NCI-H2196 treated with DMSO at 0.1 percent for 48 hours (cell line): ENCODE measurements at regions not wholly inside any gene's neighbourhood (a gene's known extent, or its start where the extent isn't known, plus 50 kb on each side); places are given as distances from the start of the nearest gene placed in this dataset.
"Not testable (repeated sequence)": the region's sequence is repeated elsewhere in the genome, so short reads cannot be mapped to it uniquely, and the experiment has no call there.

ENCODE experiments used
- DNase-seq: peaks from one replicate; lab custom pipeline; 2025; ENCODE audit not compliant: unreplicated experiment; lab: John Stamatoyannopoulos, UW

DNA sequence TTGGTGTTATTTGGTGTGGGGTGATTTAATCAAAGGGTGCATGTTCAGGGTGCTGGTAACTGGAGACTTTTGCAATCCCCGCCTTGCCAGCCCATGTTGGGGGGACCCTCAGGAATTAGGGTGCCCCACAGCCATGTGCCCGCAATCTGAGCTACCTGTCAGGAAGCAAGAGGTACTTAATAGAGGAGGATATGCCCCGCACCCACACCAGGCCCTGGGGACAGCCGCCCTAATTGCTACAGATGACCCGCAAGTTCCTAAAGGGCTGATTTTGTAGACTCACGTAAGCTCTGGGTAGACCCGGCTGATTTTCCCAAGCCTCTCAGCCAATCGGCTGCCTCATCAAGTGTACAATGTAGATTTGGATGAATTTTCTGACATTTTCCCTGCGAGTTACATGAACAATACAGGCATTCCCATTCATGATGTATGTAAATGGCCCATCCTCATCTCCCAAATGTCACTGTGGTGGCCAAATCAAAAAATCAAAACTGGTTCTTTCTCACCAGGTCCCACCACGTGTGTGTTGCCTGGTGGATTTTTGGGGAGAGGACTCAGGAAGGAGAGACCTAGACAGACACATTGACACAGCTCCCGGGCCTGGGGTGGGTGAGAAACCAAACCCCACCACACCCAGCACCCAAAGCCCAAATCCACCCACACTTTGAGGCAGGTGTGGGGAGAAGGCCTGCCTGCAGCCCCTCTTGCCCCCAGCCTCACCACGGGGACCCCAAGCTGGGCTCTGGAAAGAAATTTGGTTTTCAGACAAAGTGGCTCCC, 119.2 kb upstream of the SPACA7 start:
- no peak for DNase-seq

DNA sequence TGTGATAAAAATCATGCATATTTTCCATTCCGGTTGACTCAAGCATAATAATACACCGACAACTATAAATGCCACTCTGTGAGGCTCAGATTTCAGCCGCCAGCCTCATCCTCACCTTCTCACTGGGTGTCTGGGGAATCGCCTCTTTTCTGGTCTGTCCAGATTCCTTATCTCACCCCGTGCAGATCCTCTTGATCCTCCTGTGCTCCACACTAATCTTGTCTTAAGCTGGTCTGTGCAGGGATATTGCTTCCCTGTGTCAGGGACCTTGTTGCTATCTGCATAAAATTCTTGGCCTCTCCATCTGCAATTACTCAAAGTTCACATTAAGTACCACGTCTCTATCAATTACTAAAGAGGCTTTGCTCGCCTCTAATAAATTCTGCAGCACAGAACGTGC, 116.6 kb upstream of the SPACA7 start:
- no peak for DNase-seq

DNA sequence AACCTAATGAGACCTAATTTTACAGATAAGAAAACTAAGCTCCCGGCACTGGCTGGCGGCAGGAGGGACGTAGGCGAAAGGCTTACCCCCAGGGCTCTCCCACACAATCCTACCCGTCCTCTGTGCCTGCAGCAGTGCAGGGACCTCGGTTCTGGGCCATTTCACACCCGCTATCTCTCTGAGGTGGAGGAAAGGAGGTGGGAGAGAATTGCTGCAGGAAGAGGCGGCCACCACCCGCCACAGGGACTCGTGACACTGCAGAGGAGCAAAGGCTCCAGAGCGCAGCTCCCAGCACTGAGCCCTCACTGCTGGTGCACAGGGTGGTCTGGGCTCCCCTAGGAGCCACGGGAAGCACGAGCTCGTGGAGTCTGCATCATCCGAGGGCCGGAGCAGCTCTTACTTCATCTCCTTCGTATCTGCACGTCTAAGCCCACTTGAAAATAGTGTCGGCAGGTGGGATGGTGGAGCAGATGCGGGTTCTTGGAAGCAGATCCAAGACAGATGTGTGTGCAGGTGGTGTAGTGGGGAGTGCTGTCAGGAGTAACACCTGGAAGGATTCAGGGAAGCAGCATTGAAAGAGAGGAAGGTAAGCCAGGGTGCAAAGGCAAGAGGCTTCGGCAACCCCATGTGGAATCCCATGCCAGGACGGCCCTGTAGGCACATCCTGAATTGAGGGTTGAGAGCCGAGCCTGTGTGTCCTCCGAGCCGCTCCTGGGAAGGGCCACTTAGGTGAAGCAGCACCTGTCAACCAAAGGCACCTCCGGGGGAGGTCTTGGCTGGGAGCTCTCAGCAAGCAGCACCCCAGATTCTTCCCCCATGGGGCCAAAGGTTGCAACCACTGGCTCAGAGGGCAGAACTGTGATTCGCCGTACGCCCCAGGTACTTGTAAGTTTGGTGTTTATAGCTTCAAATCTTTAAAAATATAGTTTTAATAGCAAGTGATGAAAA, 115.8 kb upstream of the SPACA7 start:
- no peak for DNase-seq

DNA sequence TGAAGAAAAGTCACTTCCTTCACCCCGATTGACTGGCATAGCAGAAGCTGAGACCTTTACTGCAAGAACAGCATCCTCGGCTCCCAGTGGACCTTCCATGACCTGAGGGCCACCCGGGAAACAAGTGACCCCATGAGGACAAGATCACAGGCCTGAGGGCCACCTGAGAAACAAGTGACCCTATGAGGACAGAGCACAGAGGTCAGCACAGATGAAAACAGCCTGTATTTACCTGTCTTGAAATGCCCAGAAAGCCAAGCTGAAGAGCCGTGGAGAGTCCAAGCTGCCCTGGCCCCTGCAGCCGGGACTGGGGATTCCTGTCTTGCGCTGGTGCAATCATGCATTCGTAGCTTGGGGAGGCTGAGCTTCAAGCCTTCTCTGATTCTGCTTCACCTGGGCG, 114.2 kb upstream of the SPACA7 start:
- DNase-seq = no peak

DNA sequence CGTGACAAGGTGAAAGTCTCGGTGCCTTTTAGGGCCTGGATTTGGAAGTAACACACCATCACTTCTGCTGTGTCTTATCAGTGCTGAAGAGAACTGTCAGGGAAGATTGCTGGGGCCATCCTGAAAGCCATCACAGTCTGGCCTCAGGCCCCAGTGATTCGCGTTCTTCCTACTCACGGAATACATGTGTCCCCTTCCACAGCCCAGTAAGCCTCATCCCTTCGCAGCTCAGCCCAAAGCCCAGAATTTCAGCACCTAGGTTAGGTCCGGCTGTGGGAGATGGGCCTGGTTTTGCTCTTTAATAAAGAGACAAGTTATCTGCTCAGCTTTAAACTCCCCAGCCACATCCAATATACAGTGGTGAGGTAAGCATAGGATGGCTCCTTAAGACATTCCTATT, 113.0 kb upstream of the SPACA7 start:
- no peak for DNase-seq

DNA sequence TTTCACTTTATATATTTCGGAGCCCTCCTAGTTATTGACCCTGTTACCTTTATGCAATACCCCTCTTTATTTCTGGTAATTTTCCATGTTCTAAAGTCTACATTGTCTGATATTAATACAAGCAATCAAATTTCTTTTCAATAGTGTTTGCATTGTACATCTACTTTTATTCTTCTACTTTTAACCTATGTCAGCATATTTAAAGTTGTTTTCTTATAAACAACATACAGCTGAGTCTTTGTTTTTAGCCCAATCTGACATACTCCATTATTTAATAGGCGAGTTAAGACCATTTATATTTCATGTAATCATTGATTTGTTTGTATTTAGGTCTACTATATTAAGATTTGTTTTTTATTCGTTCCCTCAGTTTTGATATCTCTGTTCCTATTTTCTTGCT, 108.5 kb upstream of the SPACA7 start:
- DNase-seq = no peak

DNA sequence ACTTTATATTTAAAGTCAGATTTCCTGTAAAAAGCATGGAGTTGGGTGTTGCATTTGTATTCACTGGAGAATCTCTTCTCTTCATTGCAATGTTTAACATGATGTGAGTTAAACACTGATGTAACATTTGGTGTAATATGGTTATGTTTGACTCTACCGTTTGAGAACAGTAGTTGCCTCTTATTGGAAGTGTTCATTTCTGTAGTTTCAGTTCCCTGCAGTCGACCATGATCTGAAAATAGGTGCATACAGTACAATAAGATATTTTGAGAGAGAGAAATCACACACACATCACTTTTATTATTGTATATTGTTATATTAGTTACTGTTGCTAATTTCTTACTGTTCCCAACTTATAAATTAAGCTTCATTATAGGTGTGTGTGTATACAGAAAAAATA, 105.2 kb upstream of the SPACA7 start:
- no peak for DNase-seq

DNA sequence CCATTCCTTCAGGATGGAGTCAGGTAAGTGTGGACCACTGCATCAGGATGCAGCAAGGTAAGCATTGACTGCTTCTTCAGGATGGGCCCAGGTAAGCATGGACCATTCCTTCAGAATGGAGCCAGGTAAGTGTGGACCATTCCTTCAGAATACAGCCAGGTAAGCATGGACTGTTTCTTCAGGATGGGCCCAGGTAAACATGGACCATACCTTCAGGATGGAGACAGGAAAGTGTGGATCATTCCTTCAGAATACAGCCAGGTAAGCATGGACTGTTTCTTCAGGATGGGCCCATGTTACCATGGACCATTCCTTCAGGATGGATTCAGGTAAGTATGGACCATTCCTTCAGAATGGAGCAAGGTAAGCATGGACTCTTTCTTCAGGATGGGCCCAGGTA, 89.4 kb upstream of the SPACA7 start:
- not testable (repeated sequence) for DNase-seq

DNA sequence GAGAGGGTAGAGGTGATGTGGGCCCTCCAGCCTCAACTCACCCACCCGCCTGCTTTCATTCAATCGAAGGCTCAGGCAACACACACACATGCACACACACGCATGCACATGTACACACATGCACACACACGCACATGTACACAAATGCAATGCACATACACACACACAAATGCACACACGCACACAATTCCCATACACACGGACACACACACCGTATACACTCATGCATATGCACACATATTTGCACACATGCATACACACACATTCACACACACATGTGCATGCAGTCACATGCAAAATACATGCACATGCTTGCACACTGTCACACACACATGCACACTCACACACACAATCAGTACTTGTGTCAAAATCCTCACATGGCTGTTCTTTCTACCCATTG, 55.9 kb upstream of the SPACA7 start:
- no peak for DNase-seq

DNA sequence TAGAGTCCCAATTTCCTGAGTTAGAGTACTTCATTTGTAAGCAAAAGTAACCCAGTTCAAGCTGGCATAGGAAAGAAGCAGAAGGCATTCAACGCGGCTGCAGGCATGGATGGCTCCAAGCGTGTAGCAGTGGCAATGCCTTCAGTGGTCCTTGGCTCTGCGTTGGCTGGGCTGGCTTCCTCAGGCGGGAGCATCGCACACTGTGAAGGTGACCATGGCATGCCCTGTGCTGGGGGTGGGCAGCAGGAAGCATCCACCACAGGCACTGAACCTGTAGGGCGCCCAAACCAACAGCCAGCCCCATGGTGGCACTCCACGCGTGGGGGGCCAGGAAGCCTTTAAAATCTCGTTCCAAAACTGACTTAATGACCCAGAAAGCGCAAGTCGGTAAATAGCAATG, 53.6 kb upstream of the SPACA7 start:
- DNase-seq = no peak

DNA sequence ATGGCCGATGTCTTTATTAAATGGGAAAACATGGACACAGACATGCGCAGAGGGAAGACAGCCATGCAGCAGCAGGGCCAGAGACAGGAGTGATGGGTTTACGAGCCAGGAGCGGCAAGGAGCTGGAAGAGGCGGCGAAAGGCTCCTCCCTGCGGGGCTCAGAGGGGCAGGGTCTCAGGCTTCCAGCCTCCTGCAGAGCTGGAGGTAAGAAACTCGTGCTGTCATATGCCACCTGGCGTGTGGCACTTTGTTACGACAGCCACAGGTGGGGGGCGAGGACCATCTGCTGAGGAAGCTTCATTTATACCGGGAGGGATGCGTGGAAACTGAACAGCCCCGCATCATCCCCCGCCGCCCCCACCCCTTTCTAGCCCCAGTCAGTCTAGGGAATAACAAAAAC, 52.0 kb upstream of the SPACA7 start:
- DNase-seq = no peak

DNA sequence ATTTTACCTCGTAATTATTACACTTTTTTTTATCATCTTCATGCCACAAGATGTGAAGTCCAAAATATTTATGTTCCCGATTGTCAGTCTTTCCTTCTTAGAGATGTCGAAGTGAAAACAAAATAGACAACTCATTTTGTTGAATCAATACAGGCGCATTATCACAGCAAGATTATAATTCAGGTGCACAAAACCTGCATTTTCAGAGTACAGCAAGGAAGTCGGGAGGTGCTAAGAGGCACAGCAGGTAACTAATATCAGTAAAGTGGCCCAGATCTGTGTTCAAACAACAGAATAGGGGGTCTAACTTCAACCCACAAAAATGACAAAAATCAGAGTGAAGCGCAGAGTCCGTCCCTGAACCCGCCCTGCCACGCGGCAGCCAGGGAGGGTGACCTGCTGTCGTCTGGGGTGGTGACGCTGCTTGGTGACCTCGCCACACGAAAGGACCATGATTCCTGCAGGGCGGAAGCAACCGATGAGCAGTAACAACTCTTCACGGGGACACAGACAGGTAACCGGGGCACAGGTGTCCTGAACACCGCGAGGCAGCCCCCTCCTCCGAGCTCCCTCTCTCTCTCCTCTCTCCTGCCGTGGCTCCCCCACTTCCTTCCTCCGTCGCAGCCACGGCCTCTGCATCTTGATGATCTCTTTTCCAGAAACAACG, 50.9 kb upstream of the SPACA7 start:
- DNase-seq = no peak

DNA sequence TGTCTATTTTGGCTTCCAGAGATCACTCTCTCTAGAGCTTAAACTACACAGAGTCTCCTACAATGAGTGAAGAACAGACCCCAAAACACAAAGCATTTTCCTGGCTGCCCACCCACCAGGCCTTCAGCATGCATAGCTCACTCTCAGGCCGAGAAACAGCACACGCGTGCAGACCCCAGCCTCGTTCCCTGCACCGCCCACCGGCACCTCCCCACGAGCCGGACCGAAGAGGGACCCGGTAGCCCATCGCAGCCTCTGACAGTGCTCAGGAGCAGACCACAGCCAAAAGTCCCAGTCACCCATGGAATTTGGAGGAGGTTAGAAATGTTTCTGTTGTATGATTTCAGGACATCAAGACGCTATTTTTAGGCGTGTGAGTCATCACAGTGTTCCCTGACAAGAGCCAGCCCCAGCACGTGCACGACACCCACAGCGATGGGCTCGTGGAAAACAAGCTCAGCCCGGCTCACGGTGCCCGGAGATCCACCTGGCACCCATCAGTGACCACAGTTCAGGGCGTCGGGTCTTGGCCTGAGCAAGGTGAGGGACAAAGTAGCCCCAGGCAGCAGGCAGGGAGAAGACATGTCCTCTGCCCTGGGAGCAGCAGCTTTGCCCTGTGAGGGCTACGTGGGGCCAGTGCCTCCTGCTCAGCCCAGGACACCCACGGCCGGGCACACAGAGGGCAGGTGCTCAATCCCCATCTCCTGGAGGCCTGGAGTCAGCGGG, 50.1 kb upstream of the SPACA7 start:
- no peak for DNase-seq
